SK-N-SH treated with all-trans-retinoic acid at 6 μM for 48 hours (cell line): ENCODE measurements at regions not wholly inside any gene's neighbourhood (a gene's known extent, or its start where the extent isn't known, plus 50 kb on each side); places are given as distances from the start of the nearest gene placed in this dataset.
"Not testable (repeated sequence)": the region's sequence is repeated elsewhere in the genome, so short reads cannot be mapped to it uniquely, and the experiment has no call there.

Source experiments
- ATAC-seq: fragments of 200-7000 bp; cut with Tn5 transposase; 3 replicates; pipeline ENCODE4 v1.9.1; 2020; ENCODE audit warnings: mild to moderate bottlenecking, moderate library complexity
- ARNTL ChIP-seq: fragments of 450-650 bp; formaldehyde crosslinking; IDR thresholded peaks from 2 replicates; pipeline ENCODE4 v1.5.0; 2020; ENCODE audit warnings: low read depth, mild to moderate bottlenecking, moderate library complexity, borderline replicate concordance
- CREB5 ChIP-seq: fragments of 250-450 bp; sonication (Bioruptor Pico); IDR thresholded peaks from 2 replicates; pipeline ENCODE4 v1.5.1; 2020; ENCODE audit warnings: low read depth, mild to moderate bottlenecking, moderate library complexity
- CSDC2 ChIP-seq: fragments of 250-450 bp; sonication (Bioruptor Pico); IDR thresholded peaks from 2 replicates; pipeline ENCODE4 v1.5.0; 2020; ENCODE audit warnings: mild to moderate bottlenecking, moderate library complexity
- CSRNP3 ChIP-seq: fragments of 250-450 bp; sonication (Bioruptor Pico); IDR thresholded peaks from 2 replicates; pipeline ENCODE4 v1.5.1; 2021; ENCODE audit warnings: mild to moderate bottlenecking, moderate library complexity
- ESRRG ChIP-seq: fragments of 250-450 bp; sonication (Bioruptor Pico); IDR thresholded peaks from 2 replicates; pipeline ENCODE4 v1.6.1; 2021; ENCODE audit warnings: mild to moderate bottlenecking
- GLIS3 ChIP-seq: fragments of 250-450 bp; sonication (Bioruptor Pico); IDR thresholded peaks from 2 replicates; pipeline ENCODE4 v1.5.0; 2020; ENCODE audit warnings: mild to moderate bottlenecking, moderate library complexity
- ISL1 ChIP-seq: fragments of 250-450 bp; sonication (Bioruptor Pico); IDR thresholded peaks from 2 replicates; pipeline ENCODE4 v2.1.2; 2022; ENCODE audit warnings: mild to moderate bottlenecking, moderate library complexity
- OSR1 ChIP-seq: fragments of 250-450 bp; sonication (Bioruptor Pico); IDR thresholded peaks from 2 replicates; pipeline ENCODE4 v1.8.0; 2022; ENCODE audit warnings: moderate library complexity, mild to moderate bottlenecking, inconsistent platforms
- PPARA ChIP-seq: fragments of 250-450 bp; sonication (Bioruptor Pico); IDR thresholded peaks from 2 replicates; pipeline ENCODE4 v1.5.0; 2020; ENCODE audit warnings: mild to moderate bottlenecking, borderline replicate concordance
- RARB ChIP-seq: fragments of 250-450 bp; sonication (Bioruptor Pico); IDR thresholded peaks from 2 replicates; pipeline ENCODE4 v1.8.0; 2021; ENCODE audit warnings: mild to moderate bottlenecking, moderate library complexity
- SNAI2 ChIP-seq: fragments of 250-450 bp; sonication (Bioruptor Pico); IDR thresholded peaks from 2 replicates; pipeline ENCODE4 v1.5.0; 2020; ENCODE audit warnings: mild to moderate bottlenecking, moderate library complexity
- TCF4 ChIP-seq: fragments of 250-450 bp; sonication (Bioruptor Pico); IDR thresholded peaks from 2 replicates; pipeline ENCODE4 v1.8.0; 2021; ENCODE audit warnings: mild to moderate bottlenecking, moderate library complexity, borderline replicate concordance
- TOX ChIP-seq: fragments of 250-450 bp; sonication (Bioruptor Pico); IDR thresholded peaks from 2 replicates; pipeline ENCODE4 v1.8.0; 2021; ENCODE audit warnings: mild to moderate bottlenecking, moderate library complexity, borderline replicate concordance
- TSHZ2 ChIP-seq: fragments of 250-450 bp; sonication (Bioruptor Pico); IDR thresholded peaks from 2 replicates; pipeline ENCODE4 v1.5.0; 2020; ENCODE audit warnings: mild to moderate bottlenecking, moderate library complexity
- ZC3H10 ChIP-seq: fragments of 250-450 bp; sonication (Bioruptor Pico); IDR thresholded peaks from 2 replicates; pipeline ENCODE4 v1.5.1; 2021; ENCODE audit warnings: mild to moderate bottlenecking, moderate library complexity
- ZFP3 ChIP-seq: fragments of 250-450 bp; sonication (Bioruptor Pico); IDR thresholded peaks from 2 replicates; pipeline ENCODE4 v1.5.0; 2020; ENCODE audit warnings: mild to moderate bottlenecking, moderate library complexity
- ZFP30 ChIP-seq: fragments of 450-650 bp; formaldehyde crosslinking; IDR thresholded peaks from 2 replicates; pipeline ENCODE4 v1.5.0; 2022; ENCODE audit warnings: mild to moderate bottlenecking, moderate library complexity
- ZNF565 ChIP-seq: fragments of 450-650 bp; formaldehyde crosslinking; conservative IDR thresholded peaks from 2 replicates; pipeline ENCODE4 v1.5.0; 2020; ENCODE audit warnings: low read depth, mild to moderate bottlenecking, moderate library complexity
- ZNF8 ChIP-seq: fragments of 450-650 bp; formaldehyde crosslinking; IDR thresholded peaks from 2 replicates; pipeline ENCODE4 v1.5.0; 2020; ENCODE audit warnings: mild to moderate bottlenecking, moderate library complexity
- TF ChIP-seq, protein P1 (sequence below): fragments of 250-450 bp; sonication (Bioruptor Pico); IDR thresholded peaks from 2 replicates; pipeline ENCODE4 v1.8.0; 2020; ENCODE audit warnings: mild to moderate bottlenecking, moderate library complexity, borderline replicate concordance

GRCh38 chr6:27016689-27017088 lies 230.8 kb upstream of the PRSS16 start (continued):
- TF ChIP-seq CSRNP3: no peak
- no peak for TF ChIP-seq TOX (CRISPR knock-in tag)
- TF ChIP-seq TCF4: no peak
- TF ChIP-seq PPARA (CRISPR knock-in tag): no peak

DNA sequence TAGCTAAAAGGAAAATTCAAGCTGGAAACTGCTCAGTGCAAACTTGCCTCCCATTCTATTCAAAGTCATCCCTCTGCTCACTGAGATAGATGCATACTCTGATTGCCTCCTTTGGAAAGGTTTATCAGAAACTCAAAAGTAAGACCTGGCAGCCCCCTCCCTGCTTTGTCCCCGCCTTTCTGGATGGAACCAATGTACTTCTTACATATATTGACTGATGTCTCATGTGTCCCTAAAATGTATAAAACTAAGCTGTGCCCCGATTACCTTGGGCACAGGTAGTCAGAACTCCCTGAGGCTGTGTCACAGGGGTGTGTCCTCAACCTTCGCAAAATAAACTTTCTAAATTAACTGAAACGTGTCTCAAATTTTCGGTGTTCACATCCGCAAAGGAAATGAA lies 229.1 kb upstream of the PRSS16 start:
- not testable (repeated sequence) for ATAC-seq

- no peak for TF ChIP-seq GLIS3 (CRISPR knock-in tag)
- peak; percentile 43; the same call in 1 of the 2 replicates for TF ChIP-seq ZFP3 (CRISPR knock-in tag)
- TF ChIP-seq SNAI2 (CRISPR knock-in tag): no peak
- 0 out of 2 replicates have a peak, but pooled peaks have one; percentile 35 for TF ChIP-seq TCF4
- no peak for TF ChIP-seq CREB5
- TF ChIP-seq, protein P1, sequence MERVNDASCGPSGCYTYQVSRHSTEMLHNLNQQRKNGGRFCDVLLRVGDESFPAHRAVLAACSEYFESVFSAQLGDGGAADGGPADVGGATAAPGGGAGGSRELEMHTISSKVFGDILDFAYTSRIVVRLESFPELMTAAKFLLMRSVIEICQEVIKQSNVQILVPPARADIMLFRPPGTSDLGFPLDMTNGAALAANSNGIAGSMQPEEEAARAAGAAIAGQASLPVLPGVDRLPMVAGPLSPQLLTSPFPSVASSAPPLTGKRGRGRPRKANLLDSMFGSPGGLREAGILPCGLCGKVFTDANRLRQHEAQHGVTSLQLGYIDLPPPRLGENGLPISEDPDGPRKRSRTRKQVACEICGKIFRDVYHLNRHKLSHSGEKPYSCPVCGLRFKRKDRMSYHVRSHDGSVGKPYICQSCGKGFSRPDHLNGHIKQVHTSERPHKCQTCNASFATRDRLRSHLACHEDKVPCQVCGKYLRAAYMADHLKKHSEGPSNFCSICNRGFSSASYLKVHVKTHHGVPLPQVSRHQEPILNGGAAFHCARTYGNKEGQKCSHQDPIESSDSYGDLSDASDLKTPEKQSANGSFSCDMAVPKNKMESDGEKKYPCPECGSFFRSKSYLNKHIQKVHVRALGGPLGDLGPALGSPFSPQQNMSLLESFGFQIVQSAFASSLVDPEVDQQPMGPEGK (CRISPR knock-in tag): no peak
- TF ChIP-seq CSDC2 (CRISPR knock-in tag): peak; percentile 72
- TF ChIP-seq TSHZ2 (CRISPR knock-in tag): peak; percentile 68; the same call in 1 of the 2 replicates
- TF ChIP-seq ISL1 (CRISPR knock-in tag): 0 out of 2 replicates have a peak, but pooled peaks have one; percentile 5
- 0 out of 2 replicates have a peak, but pooled peaks have one; percentile 14 for TF ChIP-seq ZNF8 (CRISPR knock-in tag)
- no peak for TF ChIP-seq TOX (CRISPR knock-in tag)
- no peak for TF ChIP-seq ESRRG (CRISPR knock-in tag)
- peak; percentile 97 for ATAC-seq
Measured at GRCh38 chr6:27019651-27020552, 227.6 kb upstream of the PRSS16 start.

DNA sequence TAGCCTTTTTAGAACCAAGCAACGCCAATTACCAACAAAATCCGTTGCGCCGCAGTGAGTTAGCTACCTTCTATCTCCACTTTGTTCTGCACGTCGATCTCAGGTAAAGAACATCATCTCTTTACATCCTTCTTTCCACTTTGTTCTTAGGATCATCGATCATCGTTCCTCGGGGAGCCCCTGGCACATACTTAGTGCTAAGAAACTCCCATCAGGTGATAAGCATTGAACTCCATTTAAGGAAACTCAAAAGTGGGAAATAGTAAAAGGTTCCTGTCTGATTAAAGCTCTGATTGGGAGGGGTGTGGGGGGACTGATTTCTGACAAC lies 227.0 kb upstream of the PRSS16 start:
- ATAC-seq: no peak

More for the DNA sequence above, 227.0 kb upstream of the PRSS16 start:
- TF ChIP-seq ZNF8 (CRISPR knock-in tag): no peak
- TF ChIP-seq TCF4: no peak
- no peak for TF ChIP-seq PPARA (CRISPR knock-in tag)
- TF ChIP-seq GLIS3 (CRISPR knock-in tag): no peak
- no peak for TF ChIP-seq RARB (CRISPR knock-in tag)
- no peak for TF ChIP-seq TOX (CRISPR knock-in tag)
- TF ChIP-seq ZC3H10 (CRISPR knock-in tag): no peak
- no peak for TF ChIP-seq OSR1 (CRISPR knock-in tag)
- TF ChIP-seq ESRRG (CRISPR knock-in tag): no peak
- no peak for TF ChIP-seq ZFP3 (CRISPR knock-in tag)
- no peak for TF ChIP-seq TSHZ2 (CRISPR knock-in tag)
- no peak for TF ChIP-seq ZNF565 (CRISPR knock-in tag)
- TF ChIP-seq ARNTL (CRISPR knock-in tag): no peak
- no peak for TF ChIP-seq ZFP30 (CRISPR knock-in tag)
- TF ChIP-seq, protein P1 (CRISPR knock-in tag): no peak
- no peak for TF ChIP-seq CSDC2 (CRISPR knock-in tag)
